HG03108 (cell line): ENCODE measurements at regions not wholly inside any gene's neighbourhood (a gene's known extent, or its start where the extent isn't known, plus 50 kb on each side); places are given as distances from the start of the nearest gene placed in this dataset.

Experiments
- ATAC-seq: cut with Tn5 transposase; IDR thresholded peaks from one replicate; pipeline ENCODE4 v1.9.1; 2021; ENCODE audit warnings: moderate library complexity; ENCODE audit not compliant: unreplicated experiment

GRCh38 chr6:163946437-163946836 is 531.9 kb downstream of the QKI start:
- ATAC-seq = no peak

GRCh38 chr6:163945808-163946207 is 531.3 kb downstream of the QKI start:
- ATAC-seq = no peak

- ATAC-seq = no peak
These were observed 530.4 kb downstream of the QKI start for GRCh38 chr6:163944897-163945296.

GRCh38 chr6:163943607-163944385 is 529.3 kb downstream of the QKI start:
- ATAC-seq = no peak

GRCh38 chr6:163942790-163943189 is 528.3 kb downstream of the QKI start:
- ATAC-seq = no peak

- no peak for ATAC-seq
These were observed 527.1 kb downstream of the QKI start for GRCh38 chr6:163941624-163941976.

GRCh38 chr6:163940705-163941623 is 526.4 kb downstream of the QKI start:
- ATAC-seq = no peak

GRCh38 chr6:163937071-163937470 is 522.6 kb downstream of the QKI start:
- no peak for ATAC-seq

- no peak for ATAC-seq
These were observed 520.7 kb downstream of the QKI start for GRCh38 chr6:163935158-163935762.

GRCh38 chr6:163930012-163930411 is 515.5 kb downstream of the QKI start:
- ATAC-seq = no peak

GRCh38 chr6:163929538-163929937 is 515.0 kb downstream of the QKI start:
- ATAC-seq = no peak

- no peak for ATAC-seq
These were observed 512.1 kb downstream of the QKI start for GRCh38 chr6:163926642-163927041.

- no peak for ATAC-seq
These were observed 511.3 kb downstream of the QKI start for GRCh38 chr6:163925839-163926238.

GRCh38 chr6:163923658-163924411 is 509.3 kb downstream of the QKI start:
- no peak for ATAC-seq

- no peak for ATAC-seq
These were observed 508.0 kb downstream of the QKI start for GRCh38 chr6:163922562-163922961.

- ATAC-seq = no peak
These were observed 505.1 kb downstream of the QKI start for GRCh38 chr6:163919652-163920051.

- no peak for ATAC-seq
These were observed 502.0 kb downstream of the QKI start for GRCh38 chr6:163916315-163917081.

- no peak for ATAC-seq
These were observed 500.6 kb downstream of the QKI start for GRCh38 chr6:163915131-163915530.

- ATAC-seq = no peak
These were observed 498.5 kb downstream of the QKI start for GRCh38 chr6:163913045-163913444.

GRCh38 chr6:163906006-163906710 is 491.6 kb downstream of the QKI start:
- ATAC-seq = no peak
